ES-I3 (cell line): ENCODE measurements at regions not wholly inside any gene's neighbourhood (a gene's known extent, or its start where the extent isn't known, plus 50 kb on each side); places are given as distances from the start of the nearest gene placed in this dataset.

Experiments used
- H3K36me3 ChIP-seq: 2 replicates; pipeline ENCODE4 v1.6.1; 2013; ENCODE audit warnings: mild to moderate bottlenecking, low read length, control low read depth, moderate library complexity; ENCODE audit not compliant: insufficient read depth
- H3K4me1 ChIP-seq: 2 replicates; pipeline ENCODE4 v1.6.1; 2013; ENCODE audit warnings: mild to moderate bottlenecking, control low read depth, low read length; ENCODE audit not compliant: insufficient read depth
- H3K9ac ChIP-seq: 2 replicates; pipeline ENCODE4 v1.6.1; 2013; ENCODE audit warnings: low read depth, mild to moderate bottlenecking, low read length, moderate library complexity
- H3K9me3 ChIP-seq: 2 replicates; pipeline ENCODE4 v1.6.1; 2013; ENCODE audit warnings: mild to moderate bottlenecking, low read length, moderate library complexity; ENCODE audit not compliant: control insufficient read depth, insufficient read depth

GRCh38 chr13:21798181-21798580 is 127.3 kb downstream of the FGF9 start:
- no peaks in the 10 kb centered on the region for H3K9me3 ChIP-seq
- H3K9ac ChIP-seq, result no peak overlapping the region
- no peaks in the 10 kb centered on the region for H3K4me1 ChIP-seq
- no peaks in the 10 kb centered on the region for H3K36me3 ChIP-seq

GRCh38 chr13:21799671-21800070 is 128.8 kb downstream of the FGF9 start:
- Histone ChIP-seq H3K4me1 (no peaks in the 10 kb centered on the region), H3K9me3 (no peaks in the 10 kb centered on the region), H3K36me3 (no peaks in the 10 kb centered on the region), H3K9ac (no peak overlapping the region)

- Histone ChIP-seq H3K9ac (no peak overlapping the region), H3K36me3 (no peaks in the 10 kb centered on the region), H3K4me1 (no peaks in the 10 kb centered on the region), H3K9me3 (no peaks in the 10 kb centered on the region)
These were observed 130.2 kb downstream of the FGF9 start for GRCh38 chr13:21800837-21801616.

- no peaks in the 10 kb centered on the region for H3K4me1 ChIP-seq
- no peaks in the 10 kb centered on the region for H3K36me3 ChIP-seq
- H3K9me3 ChIP-seq, result no peaks in the 10 kb centered on the region; the same call in 1 of the 2 replicates
- H3K9ac ChIP-seq, result no peak overlapping the region
These were observed 134.9 kb downstream of the FGF9 start for GRCh38 chr13:21805733-21806132.

- no peaks in the 10 kb centered on the region; the same call in 1 of the 2 replicates for H3K9me3 ChIP-seq
- no peak overlapping the region for H3K9ac ChIP-seq
- H3K36me3 ChIP-seq, result no peaks in the 10 kb centered on the region
- no peaks in the 10 kb centered on the region for H3K4me1 ChIP-seq
These were observed 141.3 kb downstream of the FGF9 start for GRCh38 chr13:21812192-21812626.

- H3K4me1 ChIP-seq, result no peaks in the 10 kb centered on the region
- H3K9me3 ChIP-seq, result no peaks in the 10 kb centered on the region
- H3K36me3 ChIP-seq, result no peaks in the 10 kb centered on the region
- no peak overlapping the region for H3K9ac ChIP-seq
These were observed 142.2 kb downstream of the FGF9 start for GRCh38 chr13:21813110-21813509.

- Histone ChIP-seq H3K9ac (no peak overlapping the region), H3K4me1 (no peaks in the 10 kb centered on the region), H3K36me3 (no peaks in the 10 kb centered on the region), H3K9me3 (no peaks in the 10 kb centered on the region)
These were observed 143.0 kb downstream of the FGF9 start for GRCh38 chr13:21813844-21814243.

GRCh38 chr13:21814604-21815003 is 143.7 kb downstream of the FGF9 start:
- H3K9me3 ChIP-seq, result no peaks in the 10 kb centered on the region

GRCh38 chr13:21817878-21818277 is 147.0 kb downstream of the FGF9 start:
- Histone ChIP-seq H3K4me1 (0 out of 2 replicates have a peak, but pooled peaks cover 3% of the 10 kb centered on the region), H3K9ac (no peak overlapping the region), H3K9me3 (no peaks in the 10 kb centered on the region), H3K36me3 (no peaks in the 10 kb centered on the region)

More at GRCh38 chr13:21814604-21815003, 143.7 kb downstream of the FGF9 start:
- Histone ChIP-seq H3K36me3 (no peaks in the 10 kb centered on the region), H3K9ac (no peak overlapping the region), H3K4me1 (no peaks in the 10 kb centered on the region)

- Histone ChIP-seq H3K4me1 (0 out of 2 replicates have a peak, but pooled peaks cover 3% of the 10 kb centered on the region), H3K9ac (no peak overlapping the region), H3K36me3 (no peaks in the 10 kb centered on the region), H3K9me3 (no peaks in the 10 kb centered on the region)
These were observed 151.2 kb downstream of the FGF9 start for GRCh38 chr13:21822029-21822428.

- no peaks in the 10 kb centered on the region for H3K9me3 ChIP-seq
- no peak overlapping the region for H3K9ac ChIP-seq
- H3K36me3 ChIP-seq, result no peaks in the 10 kb centered on the region
- H3K4me1 ChIP-seq, result 0 out of 2 replicates have a peak, but pooled peaks cover 3% of the 10 kb centered on the region
These were observed 152.5 kb downstream of the FGF9 start for GRCh38 chr13:21823416-21823815.

GRCh38 chr13:21823949-21824348 is 153.1 kb downstream of the FGF9 start:
- Histone ChIP-seq H3K9ac (no peak overlapping the region), H3K36me3 (no peaks in the 10 kb centered on the region), H3K9me3 (no peaks in the 10 kb centered on the region), H3K4me1 (0 out of 2 replicates have a peak, but pooled peaks cover 3% of the 10 kb centered on the region)

- Histone ChIP-seq H3K36me3 (no peaks in the 10 kb centered on the region), H3K9ac (no peak overlapping the region), H3K9me3 (no peaks in the 10 kb centered on the region), H3K4me1 (0 out of 2 replicates have a peak, but pooled peaks cover 3% of the 10 kb centered on the region)
These were observed 154.3 kb downstream of the FGF9 start for GRCh38 chr13:21825186-21825585.

- Histone ChIP-seq H3K36me3 (no peaks in the 10 kb centered on the region), H3K4me1 (0 out of 2 replicates have a peak, but pooled peaks cover 3% of the 10 kb centered on the region), H3K9ac (no peak overlapping the region), H3K9me3 (no peaks in the 10 kb centered on the region)
These were observed 154.9 kb downstream of the FGF9 start for GRCh38 chr13:21825801-21826200.
